ENCODE measurements at regions not wholly inside any gene's neighbourhood (a gene's known extent, or its start where the extent isn't known, plus 50 kb on each side); places are given as distances from the start of the nearest gene placed in this dataset.

- Histone ChIP-seq H3K23me2 (ENCODE audit: low read depth, low read length) (no peaks in the 10 kb centered on the region), H3K4ac (replicated peaks; ENCODE audit: insufficient read length, low read depth, low read length) (no peak overlapping the region), H3K56ac (replicated peaks; ENCODE audit: insufficient read length, low read depth, low read length) (no peak overlapping the region), H3K9ac (replicated peaks in 1 of 4; ENCODE audit: extremely low read depth in 1 of 4, low read depth in 3 of 4, low read length in 3 of 4) (no peak overlapping the region), H3K79me2 (ENCODE audit: control insufficient read depth in 1 of 2, insufficient read depth in 2 of 2, low read length in 2 of 2) (no peaks in the 10 kb centered on the region), H2BK15ac (ENCODE audit: low read length) (no peak overlapping the region), H2AFZ (ENCODE audit: low read length) (no peak overlapping the region), H3K79me1 (ENCODE audit: low read depth, low read length) (no peaks in the 10 kb centered on the region), H2BK120ac (replicated peaks; ENCODE audit: low read depth, low read length) (no peak overlapping the region), H3K36me3 (ENCODE audit: control insufficient read depth in 2 of 4, insufficient read depth in 4 of 4, low read length in 3 of 4) (no peaks in the 10 kb centered on the region), H4K5ac (ENCODE audit: insufficient read length, low read depth, low read length) (no peak overlapping the region), H3K4me1 (replicated peaks in 1 of 4; ENCODE audit: control insufficient read depth in 3 of 4, insufficient read depth in 4 of 4, low read length in 3 of 4) (no peaks in the 10 kb centered on the region), H2BK12ac (ENCODE audit: low read depth, low read length) (no peak overlapping the region), H3K18ac (ENCODE audit: extremely low read depth, low read length) (no peak overlapping the region), H4K91ac (replicated peaks; ENCODE audit: insufficient read length, low read length) (no peak overlapping the region), H3K9me3 (ENCODE audit: insufficient read depth in 2 of 2, low read depth in 1 of 2, low read length in 1 of 2) (no peaks in the 10 kb centered on the region), H2BK5ac (ENCODE audit: low read depth, low read length) (no peak overlapping the region), H3K4me3 (ENCODE audit: extremely low read depth in 1 of 4, insufficient read depth in 2 of 4, low read depth in 3 of 4, low read length in 4 of 4) (no peak overlapping the region), H4K8ac (ENCODE audit: extremely low read depth, insufficient read depth, low read length) (no peak overlapping the region), H2BK20ac (ENCODE audit: low read length) (no peak overlapping the region), H4K20me1 (replicated peaks in 1 of 2; ENCODE audit: control insufficient read depth in 1 of 2, insufficient read depth in 2 of 2, low read length in 2 of 2) (no peaks in the 10 kb centered on the region), H3K23ac (ENCODE audit: insufficient read length) (no peak overlapping the region), H3K14ac (ENCODE audit: insufficient read length) (no peak overlapping the region), H3K27ac (ENCODE audit: low read depth, low read length) (no peak overlapping the region), H3K4me2 (ENCODE audit: insufficient read depth in 1 of 2, low read depth in 2 of 2, low read length in 2 of 2) (no peak overlapping the region), H2AK5ac (ENCODE audit: low read depth, low read length) (no peak overlapping the region), H3K27me3 (replicated peaks in 1 of 4; ENCODE audit: control insufficient read depth in 3 of 4, extremely low read depth in 1 of 4, insufficient read depth in 3 of 4, low read length in 3 of 4) (peaks cover 0 to 7% (median 0%) of the 10 kb centered on the region in 4 experiments; a peak in 2 of 7 replicates)
- WGBS, 2 experiments (ENCODE audit: extremely low coverage in 1 of 2, insufficient coverage in 1 of 2, insufficient read length in 1 of 2, insufficient replicate concordance in 2 of 2, low coverage in 1 of 2, low lambda C conversion rate in 2 of 2, missing lambda C conversion rate in 1 of 2): 95 to 100% methylated on average over 3 to 6 of the region's 6 CpGs
- CTCF ChIA-PET (ENCODE audit: partially characterized antibody): interaction anchor here (0.6 to 1.4 kb wide), 2 partner anchors 9 to 569 kb away, joined by 3 to 4 read pairs; no protein-coding TSS in a partner anchor
- DNase-seq (ENCODE audit: low read depth in 1 of 2, low spot score in 2 of 2): no peak
- TF ChIP-seq MAX (IDR thresholded peaks at IDR 0.05): no peak
- no peak for TF ChIP-seq CBX5 (IDR thresholded peaks at IDR 0.05; ENCODE audit: low read depth, low read length)
- TF ChIP-seq SAP30 (IDR thresholded peaks at IDR 0.05; ENCODE audit: insufficient read depth, insufficient replicate concordance, low read length): no peak
- no peak for TF ChIP-seq BACH1 (IDR thresholded peaks at IDR 0.05; ENCODE audit: low read length)
- TF ChIP-seq MAFK (IDR thresholded peaks at IDR 0.05; ENCODE audit: low read depth, low read length): no peak
- POLR2A ChIA-PET (ENCODE audit: partially characterized antibody): no interaction called here
- FAIRE-seq: no peak
These were observed 254.2 kb upstream of the NR2F2 start for GRCh38 chr15:96076350-96076749.

Measured in H1 (cell line).